ENCODE measurements at regions not wholly inside any gene's neighbourhood (a gene's known extent, or its start where the extent isn't known, plus 50 kb on each side); places are given as distances from the start of the nearest gene placed in this dataset.

DNA sequence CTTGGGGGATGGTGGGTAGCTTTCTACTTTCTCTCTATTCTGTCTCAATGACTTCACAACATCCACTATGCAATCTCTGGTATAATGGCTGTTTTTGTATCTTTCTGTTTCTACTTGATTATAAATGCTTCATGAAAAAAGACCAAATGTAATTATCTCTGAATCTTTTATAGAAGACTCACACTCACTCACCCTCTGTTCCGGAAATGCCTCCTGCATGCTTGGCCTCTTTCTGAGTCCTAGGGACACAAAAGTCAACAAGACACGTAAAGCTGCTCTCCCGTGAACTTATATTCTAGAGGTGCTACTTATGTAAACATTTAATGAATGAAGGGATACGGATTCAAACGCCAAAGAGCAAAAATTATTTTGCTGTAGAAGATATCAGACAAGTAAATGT lies 502.2 kb upstream of the SOX11 start:
- POLR2A ChIA-PET, result no interaction called here
- Histone ChIP-seq H3K9me3 (ENCODE audit: control insufficient read depth, insufficient read depth, low read depth, low read length) (no peaks in the 10 kb centered on the region), H3K36me3 (ENCODE audit: control insufficient read depth in 2 of 2, insufficient read depth in 1 of 2, low read length in 2 of 2) (no peaks in the 10 kb centered on the region), H3K4me3 (ENCODE audit: low read depth, low read length) (no peak overlapping the region), H3K27ac (ENCODE audit: extremely low read depth, low read depth, low read length) (no peak overlapping the region), H3K4me1 (ENCODE audit: control insufficient read depth, insufficient read depth, low read length) (no peaks in the 10 kb centered on the region)
- TF ChIP-seq ZNF169 (tag by site-specific recombination; IDR thresholded peaks at IDR 0.05), result no peak
- TF ChIP-seq, protein P1, sequence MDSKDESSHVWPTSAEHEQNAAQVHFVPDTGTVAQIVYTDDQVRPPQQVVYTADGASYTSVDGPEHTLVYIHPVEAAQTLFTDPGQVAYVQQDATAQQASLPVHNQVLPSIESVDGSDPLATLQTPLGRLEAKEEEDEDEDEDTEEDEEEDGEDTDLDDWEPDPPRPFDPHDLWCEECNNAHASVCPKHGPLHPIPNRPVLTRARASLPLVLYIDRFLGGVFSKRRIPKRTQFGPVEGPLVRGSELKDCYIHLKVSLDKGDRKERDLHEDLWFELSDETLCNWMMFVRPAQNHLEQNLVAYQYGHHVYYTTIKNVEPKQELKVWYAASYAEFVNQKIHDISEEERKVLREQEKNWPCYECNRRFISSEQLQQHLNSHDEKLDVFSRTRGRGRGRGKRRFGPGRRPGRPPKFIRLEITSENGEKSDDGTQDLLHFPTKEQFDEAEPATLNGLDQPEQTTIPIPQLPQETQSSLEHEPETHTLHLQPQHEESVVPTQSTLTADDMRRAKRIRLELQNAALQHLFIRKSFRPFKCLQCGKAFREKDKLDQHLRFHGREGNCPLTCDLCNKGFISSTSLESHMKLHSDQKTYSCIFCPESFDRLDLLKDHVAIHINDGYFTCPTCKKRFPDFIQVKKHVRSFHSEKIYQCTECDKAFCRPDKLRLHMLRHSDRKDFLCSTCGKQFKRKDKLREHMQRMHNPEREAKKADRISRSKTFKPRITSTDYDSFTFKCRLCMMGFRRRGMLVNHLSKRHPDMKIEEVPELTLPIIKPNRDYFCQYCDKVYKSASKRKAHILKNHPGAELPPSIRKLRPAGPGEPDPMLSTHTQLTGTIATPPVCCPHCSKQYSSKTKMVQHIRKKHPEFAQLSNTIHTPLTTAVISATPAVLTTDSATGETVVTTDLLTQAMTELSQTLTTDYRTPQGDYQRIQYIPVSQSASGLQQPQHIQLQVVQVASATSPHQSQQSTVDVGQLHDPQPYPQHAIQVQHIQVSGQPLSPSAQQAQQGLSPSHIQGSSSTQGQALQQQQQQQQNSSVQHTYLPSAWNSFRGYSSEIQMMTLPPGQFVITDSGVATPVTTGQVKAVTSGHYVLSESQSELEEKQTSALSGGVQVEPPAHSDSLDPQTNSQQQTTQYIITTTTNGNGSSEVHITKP (tag by site-specific recombination; IDR thresholded peaks at IDR 0.05), result no peak
- no peak for TF ChIP-seq ZNF544 (tag by site-specific recombination; IDR thresholded peaks at IDR 0.05)
- TF ChIP-seq, protein P2, sequence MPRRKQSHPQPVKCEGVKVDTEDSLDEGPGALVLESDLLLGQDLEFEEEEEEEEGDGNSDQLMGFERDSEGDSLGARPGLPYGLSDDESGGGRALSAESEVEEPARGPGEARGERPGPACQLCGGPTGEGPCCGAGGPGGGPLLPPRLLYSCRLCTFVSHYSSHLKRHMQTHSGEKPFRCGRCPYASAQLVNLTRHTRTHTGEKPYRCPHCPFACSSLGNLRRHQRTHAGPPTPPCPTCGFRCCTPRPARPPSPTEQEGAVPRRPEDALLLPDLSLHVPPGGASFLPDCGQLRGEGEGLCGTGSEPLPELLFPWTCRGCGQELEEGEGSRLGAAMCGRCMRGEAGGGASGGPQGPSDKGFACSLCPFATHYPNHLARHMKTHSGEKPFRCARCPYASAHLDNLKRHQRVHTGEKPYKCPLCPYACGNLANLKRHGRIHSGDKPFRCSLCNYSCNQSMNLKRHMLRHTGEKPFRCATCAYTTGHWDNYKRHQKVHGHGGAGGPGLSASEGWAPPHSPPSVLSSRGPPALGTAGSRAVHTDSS (tag by site-specific recombination; IDR thresholded peaks at IDR 0.05), result no peak
- TF ChIP-seq ZNF350 (tag by site-specific recombination; IDR thresholded peaks at IDR 0.05), result no peak
- TF ChIP-seq ZNF473 (tag by site-specific recombination; IDR thresholded peaks at IDR 0.05), result no peak
- no peak for TF ChIP-seq KLF10 (tag by site-specific recombination; IDR thresholded peaks at IDR 0.05)
- CTCF ChIA-PET, result no interaction called here

DNA sequence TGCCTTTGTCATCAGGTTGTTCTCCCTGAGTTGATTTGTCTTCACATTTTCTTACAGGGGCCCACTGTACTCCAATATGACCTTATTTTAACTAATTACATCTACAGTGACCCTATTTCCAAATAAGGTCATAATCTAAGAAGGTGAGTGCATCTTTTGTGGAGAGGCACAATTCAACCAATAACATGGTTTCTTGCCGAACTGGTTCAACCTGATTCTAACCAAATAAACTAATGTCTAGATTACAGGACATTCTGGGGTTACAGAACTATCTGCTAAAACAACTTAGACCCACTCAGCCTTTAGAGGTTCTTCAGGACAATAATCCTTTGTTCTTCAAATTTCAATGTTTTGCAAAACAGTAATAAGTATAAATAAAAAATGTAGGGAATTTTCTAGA lies 496.5 kb upstream of the SOX11 start:
- H3K9me3 ChIP-seq (ENCODE audit: control insufficient read depth, insufficient read depth, low read depth, low read length), result no peaks in the 10 kb centered on the region
- no peak overlapping the region for H3K4me3 ChIP-seq (ENCODE audit: low read depth, low read length)
- ChIA-PET POLR2A (no interaction called here), CTCF (no interaction called here)
- TF ChIP-seq ZNF335 (tag by site-specific recombination; conservative IDR thresholded peaks at IDR 0.05), result no peak
- TF ChIP-seq ZNF112 (tag by site-specific recombination; IDR thresholded peaks at IDR 0.05), result no peak
- TF ChIP-seq, protein P3, sequence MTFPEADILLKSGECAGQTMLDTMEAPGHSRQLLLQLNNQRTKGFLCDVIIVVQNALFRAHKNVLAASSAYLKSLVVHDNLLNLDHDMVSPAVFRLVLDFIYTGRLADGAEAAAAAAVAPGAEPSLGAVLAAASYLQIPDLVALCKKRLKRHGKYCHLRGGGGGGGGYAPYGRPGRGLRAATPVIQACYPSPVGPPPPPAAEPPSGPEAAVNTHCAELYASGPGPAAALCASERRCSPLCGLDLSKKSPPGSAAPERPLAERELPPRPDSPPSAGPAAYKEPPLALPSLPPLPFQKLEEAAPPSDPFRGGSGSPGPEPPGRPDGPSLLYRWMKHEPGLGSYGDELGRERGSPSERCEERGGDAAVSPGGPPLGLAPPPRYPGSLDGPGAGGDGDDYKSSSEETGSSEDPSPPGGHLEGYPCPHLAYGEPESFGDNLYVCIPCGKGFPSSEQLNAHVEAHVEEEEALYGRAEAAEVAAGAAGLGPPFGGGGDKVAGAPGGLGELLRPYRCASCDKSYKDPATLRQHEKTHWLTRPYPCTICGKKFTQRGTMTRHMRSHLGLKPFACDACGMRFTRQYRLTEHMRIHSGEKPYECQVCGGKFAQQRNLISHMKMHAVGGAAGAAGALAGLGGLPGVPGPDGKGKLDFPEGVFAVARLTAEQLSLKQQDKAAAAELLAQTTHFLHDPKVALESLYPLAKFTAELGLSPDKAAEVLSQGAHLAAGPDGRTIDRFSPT (tag by site-specific recombination; IDR thresholded peaks at IDR 0.05), result no peak
- TF ChIP-seq ZNF155 (tag by site-specific recombination; IDR thresholded peaks at IDR 0.05), result no peak
- no peak for TF ChIP-seq ZNF785 (tag by site-specific recombination; IDR thresholded peaks at IDR 0.05)
- no peak for TF ChIP-seq YY1 (tag by site-specific recombination; IDR thresholded peaks at IDR 0.05)
- TF ChIP-seq ZNF596 (tag by site-specific recombination; IDR thresholded peaks at IDR 0.05), result no peak
- no peak for TF ChIP-seq ZFP69B (tag by site-specific recombination; IDR thresholded peaks at IDR 0.05)
- TF ChIP-seq SP3 (tag by site-specific recombination; IDR thresholded peaks at IDR 0.05), result no peak
- TF ChIP-seq BCL11B (tag by site-specific recombination; IDR thresholded peaks at IDR 0.05; ENCODE audit: low read depth), result no peak
- H3K27ac ChIP-seq (ENCODE audit: extremely low read depth, low read depth, low read length), result no peak overlapping the region
- no peaks in the 10 kb centered on the region for H3K4me1 ChIP-seq (ENCODE audit: control insufficient read depth, insufficient read depth, low read length)
- H3K36me3 ChIP-seq (ENCODE audit: control insufficient read depth in 2 of 2, insufficient read depth in 1 of 2, low read length in 2 of 2), result no peaks in the 10 kb centered on the region
